NCI-H2227 (cell line): ENCODE measurements at regions not wholly inside any gene's neighbourhood (a gene's known extent, or its start where the extent isn't known, plus 50 kb on each side); places are given as distances from the start of the nearest gene placed in this dataset.
"Not testable (repeated sequence)": the region's sequence is repeated elsewhere in the genome, so short reads cannot be mapped to it uniquely, and the experiment has no call there.

ENCODE experiments used
- DNase-seq: peaks from one replicate; lab custom pipeline; 2025; ENCODE audit not compliant: unreplicated experiment; lab: John Stamatoyannopoulos, UW

GRCh38 chr1:222187566-222188332 is 360.2 kb downstream of the HHIPL2 start:
- no peak for DNase-seq

- no peak for DNase-seq
Observed at GRCh38 chr1:222182641-222183040, 365.3 kb downstream of the HHIPL2 start.

- no peak for DNase-seq
Observed at GRCh38 chr1:222181191-222181590, 366.7 kb downstream of the HHIPL2 start.

- DNase-seq: not testable (repeated sequence)
Observed at GRCh38 chr1:222177496-222177895, 370.4 kb downstream of the HHIPL2 start.

- no peak for DNase-seq
Observed at GRCh38 chr1:222171005-222171404, 376.9 kb downstream of the HHIPL2 start.

GRCh38 chr1:222168621-222169020 is 379.3 kb downstream of the HHIPL2 start:
- no peak for DNase-seq

- no peak for DNase-seq
Observed at GRCh38 chr1:222167896-222168295, 380.0 kb downstream of the HHIPL2 start.

GRCh38 chr1:222167111-222167510 is 380.8 kb downstream of the HHIPL2 start:
- no peak for DNase-seq

- DNase-seq: no peak
Observed at GRCh38 chr1:222165629-222166028, 382.3 kb downstream of the HHIPL2 start.

- DNase-seq: no peak
Observed at GRCh38 chr1:222163895-222164294, 384.0 kb downstream of the HHIPL2 start.

- DNase-seq: no peak
Observed at GRCh38 chr1:222161676-222162075, 386.2 kb downstream of the HHIPL2 start.

- DNase-seq: no peak
Observed at GRCh38 chr1:222157612-222158011, 390.3 kb downstream of the HHIPL2 start.

GRCh38 chr1:222140206-222140605 is 398.3 kb upstream of the DUSP10 start:
- DNase-seq: no peak

GRCh38 chr1:222138095-222138494 is 396.2 kb upstream of the DUSP10 start:
- no peak for DNase-seq

GRCh38 chr1:222136869-222137268 is 395.0 kb upstream of the DUSP10 start:
- DNase-seq: no peak

GRCh38 chr1:222129041-222129440 is 387.2 kb upstream of the DUSP10 start:
- no peak for DNase-seq

GRCh38 chr1:222127526-222128152 is 385.8 kb upstream of the DUSP10 start:
- no peak for DNase-seq

GRCh38 chr1:222127096-222127495 is 385.2 kb upstream of the DUSP10 start:
- DNase-seq: no peak

- no peak for DNase-seq
Observed at GRCh38 chr1:222126052-222126451, 384.2 kb upstream of the DUSP10 start.

GRCh38 chr1:222124602-222125001 is 382.7 kb upstream of the DUSP10 start:
- DNase-seq: no peak

GRCh38 chr1:222123111-222123510 is 381.2 kb upstream of the DUSP10 start:
- no peak for DNase-seq

GRCh38 chr1:222117809-222118208 is 375.9 kb upstream of the DUSP10 start:
- DNase-seq: no peak
